ENCODE measurements at regions not wholly inside any gene's neighbourhood (a gene's known extent, or its start where the extent isn't known, plus 50 kb on each side); places are given as distances from the start of the nearest gene placed in this dataset.

DNA sequence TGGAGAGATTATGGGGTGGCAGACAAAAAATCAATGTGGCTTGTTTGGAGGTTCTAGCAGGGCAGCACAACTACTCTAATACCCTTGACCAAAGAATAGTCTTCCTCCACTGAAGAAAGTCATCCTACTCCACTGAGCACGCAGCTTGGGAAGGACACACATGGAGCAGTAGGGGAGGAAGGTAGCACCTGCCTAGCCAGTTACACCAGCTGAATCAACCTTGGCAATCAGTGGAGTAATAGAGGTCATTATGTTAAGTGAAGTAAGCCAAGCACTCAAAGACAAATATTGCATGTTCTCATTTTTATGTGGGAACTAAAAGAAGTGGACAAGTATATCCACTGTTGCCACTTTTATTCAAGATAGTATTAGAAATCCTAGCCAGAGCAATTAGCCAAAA is 555.8 kb upstream of the ALCAM start:
- no peak for DNase-seq

DNA sequence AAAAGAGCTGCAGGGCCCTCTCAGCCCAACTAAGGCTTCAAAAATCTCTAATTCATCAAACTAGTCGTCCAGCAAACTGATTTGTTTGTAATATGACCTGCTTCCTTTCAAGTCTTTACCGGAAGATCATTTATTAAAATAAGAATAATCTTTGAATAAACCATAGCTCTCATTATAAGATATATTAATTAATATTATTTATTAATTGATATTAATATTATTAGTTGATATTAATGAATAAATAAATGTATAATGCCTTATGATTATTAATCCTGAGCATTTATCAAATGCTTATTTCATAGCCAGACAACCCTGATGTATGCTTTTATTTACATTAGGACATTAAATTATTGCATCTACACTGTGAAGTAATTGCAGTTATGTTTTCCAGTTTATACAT is 550.7 kb upstream of the ALCAM start:
- no peak for DNase-seq

DNA sequence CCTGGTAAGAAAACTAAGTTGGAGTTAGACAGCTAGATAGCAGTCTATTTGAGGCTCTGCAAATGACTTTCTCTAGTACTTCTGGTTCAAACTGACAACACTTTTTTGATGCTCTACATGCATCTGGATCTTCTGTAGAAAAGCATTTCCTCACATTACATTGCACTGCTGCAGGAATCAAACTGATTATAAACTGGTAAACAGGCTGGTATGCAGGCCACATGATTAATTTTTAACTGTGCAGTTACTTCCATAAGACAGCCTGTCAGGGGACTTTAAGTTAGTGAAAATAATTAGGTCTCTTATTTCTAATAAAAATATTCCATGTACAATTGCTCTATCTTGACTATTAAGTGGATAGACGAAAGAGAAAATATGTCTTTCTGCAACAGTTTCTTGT is 550.0 kb upstream of the ALCAM start:
- no peak for DNase-seq

DNA sequence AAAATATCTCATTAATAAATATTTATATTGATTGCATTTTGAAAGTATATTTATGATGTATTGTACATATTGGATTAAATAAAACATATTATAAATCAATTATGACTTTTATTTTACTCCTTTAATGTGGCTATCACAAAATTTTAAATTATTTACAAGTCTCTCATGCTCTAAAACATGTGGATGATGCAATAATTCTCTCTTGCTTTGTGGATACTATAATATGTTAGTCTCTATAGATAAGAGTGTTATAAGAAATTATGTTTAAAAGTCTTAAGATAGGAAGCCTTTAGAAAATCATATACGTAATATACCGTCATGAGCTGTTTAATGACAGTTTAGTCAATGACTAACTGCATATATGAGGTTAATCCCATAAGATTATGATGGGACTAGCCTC is 547.4 kb upstream of the ALCAM start:
- DNase-seq, result no peak

DNA sequence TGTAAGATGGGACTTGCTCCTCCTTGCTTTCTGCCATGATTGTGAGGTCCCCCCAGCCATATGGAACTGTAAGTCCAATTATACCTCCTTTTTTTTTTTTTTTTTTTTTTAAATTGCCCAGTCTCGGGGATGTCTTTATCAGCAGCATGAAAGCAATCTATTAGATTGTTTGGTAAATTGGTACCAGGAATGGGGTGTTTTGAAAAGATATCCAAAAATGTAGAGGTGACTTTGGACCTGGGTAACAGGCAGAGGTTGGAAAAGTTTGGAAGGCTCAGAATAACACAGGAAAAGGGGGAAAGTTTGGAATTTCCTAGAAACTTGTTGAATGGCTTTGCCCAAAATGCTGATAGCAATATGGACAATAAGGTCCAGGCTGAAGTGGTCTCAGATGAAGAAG is 545.8 kb upstream of the ALCAM start:
- DNase-seq, result no peak

DNA sequence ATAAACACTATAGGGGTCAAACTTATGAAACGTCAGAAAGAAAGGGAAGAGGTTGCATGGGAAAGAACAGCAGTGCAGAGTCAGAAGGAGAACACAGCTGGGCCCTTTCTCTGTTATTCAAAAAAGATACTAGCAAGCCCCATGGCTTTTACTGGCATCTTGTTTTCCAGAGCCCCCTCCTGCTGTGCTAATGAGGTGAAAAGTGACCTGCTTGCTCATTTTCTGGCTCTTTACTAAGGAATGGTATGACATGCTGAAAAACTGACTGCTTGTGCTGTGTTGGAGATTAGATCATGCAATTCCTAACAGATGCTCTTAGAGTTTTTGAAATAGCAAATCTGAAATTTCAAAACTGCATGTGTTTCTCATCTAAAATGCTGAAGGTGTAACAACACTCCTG is 541.6 kb upstream of the ALCAM start:
- no peak for DNase-seq

DNA sequence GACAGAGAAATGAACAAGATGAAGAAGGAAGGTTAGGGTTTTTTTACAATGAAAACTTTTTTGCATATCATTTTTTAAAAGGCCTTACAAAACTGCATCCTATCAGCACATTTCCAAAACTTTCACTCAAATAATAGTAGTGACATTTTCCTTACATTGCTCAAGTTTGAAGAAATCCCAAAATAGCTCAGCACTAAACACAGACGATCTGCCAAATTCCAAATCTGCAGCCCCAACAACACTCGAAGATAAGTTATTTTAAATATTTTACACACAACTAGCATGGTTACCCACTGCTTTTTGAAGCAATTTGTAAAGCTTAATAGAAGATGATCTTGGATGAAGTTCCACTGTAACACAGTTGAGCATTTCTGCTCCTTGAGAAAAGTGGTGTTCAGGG is 535.6 kb upstream of the ALCAM start:
- DNase-seq, result no peak

DNA sequence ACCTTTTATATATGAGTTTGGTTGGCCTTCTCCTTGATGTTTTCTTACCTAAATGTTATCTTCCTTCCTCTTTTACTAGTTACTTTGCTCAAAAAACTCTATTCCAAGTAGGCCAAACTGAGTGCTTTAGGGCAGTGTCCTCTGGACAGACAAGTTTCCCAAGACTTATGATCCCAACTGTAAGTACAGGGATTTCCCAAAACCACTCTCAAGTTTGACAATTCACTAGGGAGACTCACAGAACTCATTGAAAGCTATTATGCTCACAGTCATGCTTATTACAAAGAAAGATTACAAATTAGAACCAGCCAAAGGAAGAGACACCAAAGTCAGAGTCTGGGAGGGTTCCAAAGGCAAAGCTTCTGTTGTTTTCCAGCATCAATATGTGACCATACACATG is 534.2 kb upstream of the ALCAM start:
- no peak for DNase-seq

DNA sequence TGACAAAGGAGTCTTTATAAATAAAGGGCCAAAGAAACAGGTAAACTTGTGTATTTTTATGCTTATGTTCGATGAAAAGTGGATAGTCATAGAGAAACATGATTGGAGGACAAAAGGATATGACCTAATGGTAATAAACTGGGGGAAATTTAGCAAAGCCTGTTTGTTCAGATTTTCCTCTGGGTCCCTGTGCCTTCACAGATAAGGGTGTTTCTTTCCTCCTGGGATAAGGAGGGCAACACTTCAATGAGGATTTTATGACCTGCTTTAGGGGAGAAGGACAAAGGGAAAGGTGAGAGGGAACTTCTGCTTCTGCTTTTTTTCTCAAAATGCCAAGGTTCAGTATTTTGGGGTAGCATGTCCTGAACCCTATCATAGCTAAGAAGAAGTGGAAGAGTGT is 531.3 kb upstream of the ALCAM start:
- no peak for DNase-seq

DNA sequence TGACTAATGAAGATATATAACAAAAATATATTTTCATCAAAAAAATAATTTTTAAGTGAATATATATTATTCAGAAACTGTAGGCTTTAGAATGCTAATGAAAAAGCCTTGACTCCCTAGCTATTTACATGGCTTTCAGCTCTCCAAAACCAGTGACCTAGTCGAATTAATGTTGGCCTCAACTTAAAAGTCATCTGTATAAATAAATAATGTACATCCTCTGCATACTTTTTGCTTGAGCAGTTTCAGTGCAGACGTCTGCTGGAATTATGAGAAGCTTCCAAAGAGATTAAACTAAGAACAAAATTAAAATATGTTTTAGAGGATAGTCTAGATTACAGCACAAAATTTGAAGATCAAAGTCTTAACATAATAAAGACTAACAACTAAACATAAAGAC is 520.4 kb upstream of the ALCAM start:
- DNase-seq, result no peak

DNA sequence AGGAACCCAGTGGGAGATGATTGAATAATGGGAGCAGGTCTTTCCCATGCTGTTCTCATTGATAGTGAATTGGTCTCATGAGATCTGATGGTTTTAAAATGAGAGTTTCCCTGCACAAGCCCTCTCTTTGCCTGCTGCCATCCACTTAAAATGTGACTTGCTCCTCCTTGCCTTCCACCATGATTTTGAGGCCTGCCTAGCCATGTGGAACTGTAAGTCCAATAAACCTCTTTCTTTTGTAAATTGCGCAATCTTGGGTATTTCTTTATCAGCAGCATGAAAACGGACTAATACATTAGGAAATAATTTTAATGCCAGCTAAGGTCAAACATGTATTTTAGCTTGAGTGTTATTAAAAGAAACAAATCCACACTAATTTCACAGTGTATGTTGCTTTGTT is 517.6 kb upstream of the ALCAM start:
- no peak for DNase-seq

DNA sequence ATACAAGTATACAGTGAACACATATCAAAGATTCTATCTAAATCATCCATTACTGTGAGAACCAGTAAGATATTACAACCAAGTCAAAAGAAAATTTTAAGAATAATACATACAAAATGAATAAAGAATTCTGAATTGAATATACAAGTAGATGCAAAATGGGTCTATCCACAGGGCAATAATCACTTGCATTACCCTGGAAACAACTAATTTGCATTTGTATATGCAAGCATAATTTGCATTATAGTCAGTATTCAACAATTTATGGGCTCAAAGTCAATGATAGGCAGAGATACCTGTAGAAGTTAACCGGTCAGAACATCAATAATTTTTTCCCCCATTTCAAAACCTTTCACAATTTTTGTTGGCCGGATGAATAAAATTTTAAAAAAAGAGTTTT is 512.2 kb upstream of the ALCAM start:
- DNase-seq, result no peak

DNA sequence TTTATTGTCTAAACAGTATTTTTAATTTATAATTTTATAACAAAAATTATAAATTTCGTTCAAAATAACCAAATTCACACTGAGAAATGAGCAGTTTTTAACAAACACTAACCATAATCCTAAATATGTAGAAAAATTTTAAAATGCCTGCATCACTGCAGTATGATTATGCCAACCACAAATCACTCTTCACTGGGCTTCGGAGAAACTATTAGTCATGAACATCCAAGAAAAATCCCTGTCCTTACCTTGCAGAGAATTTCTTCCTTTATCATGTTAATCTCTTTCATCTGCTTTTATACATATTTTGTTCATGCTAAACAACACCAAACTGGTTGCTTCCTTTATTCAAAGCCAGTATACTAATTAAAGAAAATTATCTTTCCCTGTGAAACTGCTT is 511.0 kb upstream of the ALCAM start:
- DNase-seq, result no peak

DNA sequence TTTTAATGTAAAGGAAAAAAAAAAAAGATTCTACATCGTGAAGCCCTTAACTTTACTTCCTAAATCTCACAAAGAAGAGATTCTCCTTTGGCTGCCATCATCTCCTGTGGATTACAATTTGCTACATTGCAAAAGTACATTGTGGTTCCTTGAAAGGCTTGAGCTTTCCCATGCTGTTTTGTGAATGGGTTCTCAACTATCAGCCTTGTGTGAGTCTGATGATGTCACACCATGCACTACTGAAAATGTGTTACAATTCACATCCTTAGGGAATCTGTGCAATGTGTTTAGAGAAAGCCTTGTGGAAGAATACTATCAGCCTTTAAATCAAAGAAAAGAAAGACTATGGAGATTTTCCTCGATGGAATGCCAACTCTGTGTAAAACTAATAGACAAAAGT is 510.0 kb upstream of the ALCAM start:
- no peak for DNase-seq

DNA sequence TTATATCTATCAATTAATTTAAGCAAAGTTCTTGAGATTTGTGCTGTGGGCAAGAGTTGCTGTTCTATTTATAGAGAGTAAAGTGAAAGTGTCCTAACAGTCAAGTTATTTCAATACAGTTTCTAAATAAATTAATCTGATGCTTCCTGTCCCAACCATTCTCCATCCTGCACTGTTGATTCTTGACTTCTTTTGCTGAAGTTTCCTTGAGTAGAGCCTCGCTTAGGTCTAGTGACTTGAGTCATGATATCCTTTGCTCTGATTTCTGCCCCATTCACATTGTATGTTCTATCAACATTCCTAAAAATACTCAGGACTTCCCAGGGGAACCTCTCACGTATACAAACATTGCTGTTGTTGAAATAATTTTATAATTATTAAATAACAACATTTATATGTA is 498.4 kb upstream of the ALCAM start:
- DNase-seq, result no peak

DNA sequence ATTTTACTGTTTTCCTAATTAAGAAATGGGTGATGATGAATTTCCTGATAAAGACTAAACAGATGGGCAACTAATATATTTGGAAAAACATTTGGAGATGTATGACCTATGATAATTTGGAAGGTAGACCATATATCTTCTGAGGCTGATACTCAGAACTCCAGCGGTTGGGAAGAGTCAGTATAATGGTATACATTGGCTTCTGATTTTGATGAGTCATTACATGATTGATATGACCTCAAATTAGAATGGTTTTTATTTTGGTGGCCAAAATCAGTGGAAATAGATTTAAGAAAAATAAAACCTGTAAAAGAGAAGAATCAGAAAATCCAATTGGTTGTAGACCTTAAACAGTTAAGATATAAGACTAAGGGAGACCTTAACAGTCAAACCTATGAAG is 496.4 kb upstream of the ALCAM start:
- DNase-seq, result no peak

DNA sequence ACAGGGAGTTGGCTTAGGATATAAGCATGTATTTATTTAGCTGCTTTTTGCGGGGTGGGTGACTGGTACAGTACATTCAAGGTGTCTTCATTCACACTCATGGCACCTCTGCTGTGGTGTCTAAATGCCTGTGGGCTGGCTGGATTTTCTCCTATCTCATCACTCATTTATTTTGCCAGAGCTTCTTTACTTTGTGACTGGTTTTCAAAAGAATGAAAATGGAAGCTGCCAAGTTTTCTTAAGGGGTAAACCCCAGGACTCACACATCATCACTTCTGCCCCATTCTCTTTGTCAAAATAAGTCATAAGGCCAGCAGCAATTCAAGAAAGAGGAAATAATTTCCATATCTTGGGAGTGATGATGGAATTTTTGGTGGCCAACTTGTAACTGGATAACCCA is 493.4 kb upstream of the ALCAM start:
- DNase-seq, result no peak

DNA sequence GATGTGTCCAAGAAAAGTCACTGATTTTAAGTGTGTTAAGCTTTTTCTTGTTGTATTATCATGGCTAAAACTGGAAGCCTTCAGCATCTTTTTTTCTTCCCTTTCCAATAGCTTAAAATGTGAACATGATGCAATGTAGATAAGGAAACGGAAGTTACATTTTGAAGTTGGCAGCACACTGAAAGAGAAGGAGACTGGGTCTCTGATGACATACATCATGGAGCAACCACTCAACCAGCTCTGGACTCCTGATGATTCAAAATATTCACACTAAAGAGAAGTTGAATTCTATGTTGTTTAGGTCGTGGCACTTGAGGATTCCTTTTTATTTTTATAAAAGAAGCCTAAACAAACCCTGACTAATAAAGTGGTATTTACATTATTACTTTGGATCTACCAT is 488.3 kb upstream of the ALCAM start:
- DNase-seq, result no peak

DNA sequence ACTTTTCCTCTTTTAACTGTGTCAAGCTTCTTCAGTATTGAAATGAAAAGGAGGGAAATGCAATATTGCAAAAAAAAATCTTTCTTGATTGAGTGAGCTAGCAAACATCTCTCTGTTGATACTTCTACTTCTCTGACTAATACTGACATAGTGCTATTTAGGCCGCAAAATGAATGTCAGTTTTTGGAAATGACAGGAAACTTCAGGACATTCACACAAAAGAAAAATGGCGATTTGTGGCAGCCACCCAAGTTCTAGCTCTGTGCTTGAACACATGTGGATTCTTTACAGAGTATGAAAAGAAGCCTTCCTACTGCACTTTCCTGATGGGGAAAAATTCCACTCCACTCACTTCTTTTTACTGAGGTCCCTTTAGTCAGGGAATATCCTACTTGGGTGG is 486.8 kb upstream of the ALCAM start:
- DNase-seq, result no peak

DNA sequence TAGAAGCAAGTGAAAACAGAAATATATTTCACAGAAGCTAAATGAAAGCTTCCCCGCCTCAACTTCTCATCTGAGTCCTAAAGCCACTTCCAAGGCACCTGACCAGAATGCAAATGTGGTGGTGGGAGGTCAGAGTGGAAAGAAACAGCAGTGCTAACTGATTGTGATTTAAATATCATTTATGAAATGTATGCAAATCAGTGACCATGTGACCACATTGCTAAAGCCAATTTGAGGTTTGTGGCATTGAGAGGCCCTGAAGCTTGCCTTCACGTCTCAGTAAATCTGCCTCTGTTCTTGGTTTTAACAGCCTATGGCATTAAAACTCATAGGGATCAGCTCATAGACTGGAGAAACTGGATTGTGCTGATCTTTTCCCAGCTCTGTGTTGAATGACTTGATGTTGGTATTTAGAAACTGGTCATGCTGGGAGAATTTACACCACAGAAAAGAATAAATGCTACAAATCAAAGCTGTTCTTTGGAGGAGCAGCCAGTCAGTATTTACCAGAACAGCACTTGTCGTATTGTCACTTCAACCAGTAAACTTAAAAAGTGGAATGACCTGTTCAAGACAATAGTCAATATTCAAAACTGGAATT is 481.4 kb upstream of the ALCAM start:
- no peak for DNase-seq

DNA sequence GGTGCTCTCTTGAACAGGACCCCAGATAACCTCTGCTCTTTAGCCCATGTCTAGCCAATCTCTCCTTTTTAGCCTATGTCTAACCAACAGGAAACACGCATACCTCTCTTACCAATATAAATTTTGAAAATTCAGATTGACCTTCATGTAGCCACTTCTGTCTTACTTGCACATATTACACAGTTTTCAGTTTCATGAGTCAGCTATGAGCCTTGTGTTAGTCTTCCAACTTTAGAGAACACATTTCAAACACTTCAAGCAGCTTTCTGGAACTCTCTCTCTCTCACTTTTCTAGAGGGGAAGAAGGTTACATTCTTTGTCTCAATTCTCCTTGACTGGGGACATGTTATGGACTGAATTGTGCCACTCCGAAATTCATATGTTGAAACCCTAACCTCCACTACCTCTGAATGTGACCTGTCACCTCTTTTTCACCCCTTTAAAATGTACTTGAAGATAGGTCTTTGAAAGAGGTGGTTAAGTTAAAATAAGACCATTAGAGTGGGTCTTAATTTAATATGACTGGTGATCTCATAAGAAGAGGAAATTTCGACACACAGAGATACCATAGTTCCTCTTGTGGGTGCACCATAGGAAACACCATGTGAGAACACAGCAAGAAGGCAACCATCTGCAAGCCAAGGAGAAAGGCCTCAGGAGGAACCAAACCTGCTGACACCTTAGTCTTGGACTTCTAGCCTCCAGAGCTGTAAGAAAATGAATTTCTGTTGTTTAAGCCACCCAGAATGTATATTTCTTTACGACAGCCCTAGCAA is 480.3 kb upstream of the ALCAM start:
- no peak for DNase-seq

DNA sequence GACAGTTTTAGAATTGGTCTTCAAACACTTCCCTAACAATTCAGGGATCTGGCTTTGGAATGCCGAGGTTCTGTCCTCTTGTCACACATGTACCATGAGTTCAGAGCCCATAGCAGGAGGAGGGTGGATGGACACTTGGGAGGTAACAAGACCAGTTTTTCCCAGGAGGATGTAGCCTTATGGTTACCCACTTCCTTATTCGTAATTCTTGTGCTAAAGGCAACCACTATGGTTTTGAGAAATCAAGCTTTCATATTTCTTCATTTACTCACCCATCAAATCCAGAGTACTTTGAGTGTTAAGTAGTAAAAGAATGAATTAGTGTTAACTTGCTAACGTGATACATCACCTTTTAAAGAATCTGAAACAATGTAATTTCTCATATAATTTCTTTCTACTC is 479.6 kb upstream of the ALCAM start:
- DNase-seq, result no peak

DNA sequence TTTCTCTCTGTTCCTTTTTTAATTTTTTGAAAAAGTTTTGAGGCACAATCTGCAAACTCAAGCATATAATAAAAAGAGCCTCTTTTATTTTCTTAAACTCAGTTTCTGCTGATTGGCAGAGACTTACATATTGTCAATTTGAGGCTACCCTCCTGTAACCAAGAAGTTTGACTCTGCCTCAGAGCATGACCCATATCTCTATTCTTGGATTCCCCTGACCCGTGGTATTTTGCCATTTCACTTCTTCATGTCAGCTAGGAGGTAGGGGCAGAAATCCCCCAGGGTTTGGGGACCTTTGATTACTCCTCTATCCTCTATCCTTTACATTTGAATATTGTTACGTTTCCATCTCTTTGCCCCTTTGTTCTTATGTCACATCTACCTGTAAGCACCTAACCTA is 479.1 kb upstream of the ALCAM start:
- no peak for DNase-seq

DNA sequence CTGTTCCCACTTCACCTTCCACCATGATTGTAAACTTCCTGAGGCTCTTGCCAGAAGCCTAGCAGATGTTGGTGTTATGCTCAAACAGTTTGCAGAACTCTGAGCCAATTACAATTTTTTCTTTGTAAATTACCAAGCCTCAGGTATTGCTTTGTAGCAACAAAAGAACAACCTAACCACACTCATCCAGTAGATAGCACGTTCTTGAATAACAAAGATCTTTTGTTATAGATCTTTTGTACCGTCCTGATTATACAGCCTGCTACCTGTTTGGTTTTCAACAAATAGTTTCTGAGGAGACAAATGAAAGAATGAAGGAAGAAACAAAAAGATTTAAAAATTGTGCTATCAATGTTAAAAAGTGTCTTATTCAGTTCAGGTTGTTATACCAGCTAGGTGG is 474.7 kb upstream of the ALCAM start:
- DNase-seq, result no peak

DNA sequence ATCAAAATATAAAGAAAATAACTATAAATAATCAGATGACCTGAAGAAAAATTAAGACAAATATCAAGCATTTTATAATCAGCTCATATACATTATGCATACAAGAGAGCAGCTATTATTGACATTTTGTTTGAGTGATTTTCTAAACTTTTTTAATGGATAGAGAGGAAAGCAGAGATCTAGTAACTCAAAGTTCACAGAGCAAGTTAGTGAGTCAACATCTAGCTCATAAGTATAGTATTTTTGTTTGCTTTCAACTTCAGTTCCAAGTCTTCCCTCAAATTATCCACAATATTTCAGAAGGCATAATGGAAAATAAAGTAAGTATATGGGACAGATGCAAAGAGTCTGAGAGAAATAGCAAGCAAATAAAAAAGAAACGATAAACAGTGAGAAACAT is 470.1 kb upstream of the ALCAM start:
- DNase-seq, result no peak

Measured in stimulated activated CD4-positive, alpha-beta T cell treated with anti-CD3 and anti-CD28 coated beads, Interleukin-1b, Interleukin-23, amount 100 ng/mL, for 48 hours (primary cell).